ENCODE measurements at regions not wholly inside any gene's neighbourhood (a gene's known extent, or its start where the extent isn't known, plus 50 kb on each side); places are given as distances from the start of the nearest gene placed in this dataset.

DNA sequence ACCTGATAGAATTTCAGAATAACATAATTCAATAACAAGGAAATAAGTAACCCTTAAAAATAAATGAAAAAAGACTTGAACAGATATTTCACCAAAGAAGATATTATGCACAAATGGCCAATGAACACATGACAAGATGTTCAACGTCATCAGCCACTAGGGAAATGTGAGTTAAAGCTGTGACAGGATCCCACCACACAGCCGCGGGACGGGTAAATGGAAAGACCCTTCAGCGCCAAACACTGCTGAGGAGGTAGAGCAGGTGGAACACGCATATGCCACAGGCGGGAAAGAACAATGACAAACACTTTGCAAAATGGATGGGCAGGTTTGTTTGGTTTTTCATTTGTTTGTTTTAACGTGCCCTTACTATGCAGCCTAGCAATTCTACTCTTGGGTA, 86.1 kb upstream of the RNF32 start:
- intact Hi-C loops (cut with DNase I), result no loop called here
- FAIRE-seq (no peak), DNase-seq (no peak)
- TF ChIP-seq, protein P1, sequence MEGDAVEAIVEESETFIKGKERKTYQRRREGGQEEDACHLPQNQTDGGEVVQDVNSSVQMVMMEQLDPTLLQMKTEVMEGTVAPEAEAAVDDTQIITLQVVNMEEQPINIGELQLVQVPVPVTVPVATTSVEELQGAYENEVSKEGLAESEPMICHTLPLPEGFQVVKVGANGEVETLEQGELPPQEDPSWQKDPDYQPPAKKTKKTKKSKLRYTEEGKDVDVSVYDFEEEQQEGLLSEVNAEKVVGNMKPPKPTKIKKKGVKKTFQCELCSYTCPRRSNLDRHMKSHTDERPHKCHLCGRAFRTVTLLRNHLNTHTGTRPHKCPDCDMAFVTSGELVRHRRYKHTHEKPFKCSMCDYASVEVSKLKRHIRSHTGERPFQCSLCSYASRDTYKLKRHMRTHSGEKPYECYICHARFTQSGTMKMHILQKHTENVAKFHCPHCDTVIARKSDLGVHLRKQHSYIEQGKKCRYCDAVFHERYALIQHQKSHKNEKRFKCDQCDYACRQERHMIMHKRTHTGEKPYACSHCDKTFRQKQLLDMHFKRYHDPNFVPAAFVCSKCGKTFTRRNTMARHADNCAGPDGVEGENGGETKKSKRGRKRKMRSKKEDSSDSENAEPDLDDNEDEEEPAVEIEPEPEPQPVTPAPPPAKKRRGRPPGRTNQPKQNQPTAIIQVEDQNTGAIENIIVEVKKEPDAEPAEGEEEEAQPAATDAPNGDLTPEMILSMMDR (IDR thresholded peaks at IDR 0.05; ENCODE audit: borderline replicate concordance, extremely low read depth, insufficient read depth), result no peak
- no peaks in the 10 kb centered on the region for H3K4me1 ChIP-seq (ENCODE audit: control insufficient read depth in 2 of 3, insufficient read depth in 2 of 3, low read depth in 1 of 3, low read length in 3 of 3)
- H3K27ac ChIP-seq (ENCODE audit: low read depth in 2 of 2, low read length in 2 of 2), result no peak overlapping the region
- H3K4me3 ChIP-seq (ENCODE audit: low read length in 3 of 3), result no peak overlapping the region
- no peak overlapping the region for H3K9ac ChIP-seq (ENCODE audit: low read length in 3 of 3)
- no peaks in the 10 kb centered on the region for H3K9me3 ChIP-seq (ENCODE audit: control insufficient read depth in 2 of 3, insufficient read depth in 1 of 3, low read length in 3 of 3)
- no peaks in the 10 kb centered on the region for H3K27me3 ChIP-seq (ENCODE audit: control insufficient read depth, insufficient read depth, low read length)
- H3K36me3 ChIP-seq (ENCODE audit: control insufficient read depth in 2 of 3, insufficient read depth in 3 of 3, low read length in 3 of 3), result no peaks in the 10 kb centered on the region

GRCh38 chr7:156549636-156550035, 90.9 kb upstream of the RNF32 start:
- no peaks in the 10 kb centered on the region for H3K9me3 ChIP-seq (ENCODE audit: control insufficient read depth in 2 of 3, insufficient read depth in 1 of 3, low read length in 3 of 3)
- H3K36me3 ChIP-seq (ENCODE audit: control insufficient read depth in 2 of 3, insufficient read depth in 3 of 3, low read length in 3 of 3), result no peaks in the 10 kb centered on the region
- no peak overlapping the region for H3K4me3 ChIP-seq (ENCODE audit: low read length in 3 of 3)
- TF ChIP-seq, protein P1 (IDR thresholded peaks at IDR 0.05; ENCODE audit: borderline replicate concordance, extremely low read depth, insufficient read depth), result no peak
- no peak overlapping the region for H3K27ac ChIP-seq (ENCODE audit: low read depth in 2 of 2, low read length in 2 of 2)
- no peaks in the 10 kb centered on the region for H3K27me3 ChIP-seq (ENCODE audit: control insufficient read depth, insufficient read depth, low read length)
- no peak for DNase-seq
- H3K9ac ChIP-seq (ENCODE audit: low read length in 3 of 3), result no peak overlapping the region
- FAIRE-seq, result no peak
- no peaks in the 10 kb centered on the region for H3K4me1 ChIP-seq (ENCODE audit: control insufficient read depth in 2 of 3, insufficient read depth in 2 of 3, low read depth in 1 of 3, low read length in 3 of 3)
- intact Hi-C loops (cut with DNase I), result no loop called here

- Histone ChIP-seq H3K4me1 (ENCODE audit: control insufficient read depth in 2 of 3, insufficient read depth in 2 of 3, low read depth in 1 of 3, low read length in 3 of 3) (no peaks in the 10 kb centered on the region), H3K36me3 (ENCODE audit: control insufficient read depth in 2 of 3, insufficient read depth in 3 of 3, low read length in 3 of 3) (no peaks in the 10 kb centered on the region), H3K9me3 (ENCODE audit: control insufficient read depth in 2 of 3, insufficient read depth in 1 of 3, low read length in 3 of 3) (no peaks in the 10 kb centered on the region), H3K27ac (ENCODE audit: low read depth in 2 of 2, low read length in 2 of 2) (no peak overlapping the region), H3K4me3 (ENCODE audit: low read length in 3 of 3) (no peak overlapping the region), H3K9ac (ENCODE audit: low read length in 3 of 3) (no peak overlapping the region), H3K27me3 (ENCODE audit: control insufficient read depth, insufficient read depth, low read length) (no peaks in the 10 kb centered on the region)
- no peak for DNase-seq
- FAIRE-seq, result no peak
- TF ChIP-seq, protein P1 (IDR thresholded peaks at IDR 0.05; ENCODE audit: borderline replicate concordance, extremely low read depth, insufficient read depth), result no peak
- intact Hi-C loops (cut with DNase I), result no loop called here
Observed at GRCh38 chr7:156547884-156548561, 92.6 kb upstream of the RNF32 start.

- intact Hi-C loops (cut with DNase I), result no loop called here
- no peak overlapping the region for H3K9ac ChIP-seq (ENCODE audit: low read length in 3 of 3)
Observed at GRCh38 chr7:156545979-156546378, 94.6 kb upstream of the RNF32 start.

More at GRCh38 chr7:156545979-156546378, 94.6 kb upstream of the RNF32 start:
- FAIRE-seq (no peak), DNase-seq (no peak)
- H3K27ac ChIP-seq (ENCODE audit: low read depth in 2 of 2, low read length in 2 of 2), result no peak overlapping the region
- H3K36me3 ChIP-seq (ENCODE audit: control insufficient read depth in 2 of 3, insufficient read depth in 3 of 3, low read length in 3 of 3), result no peaks in the 10 kb centered on the region
- no peaks in the 10 kb centered on the region for H3K4me1 ChIP-seq (ENCODE audit: control insufficient read depth in 2 of 3, insufficient read depth in 2 of 3, low read depth in 1 of 3, low read length in 3 of 3)
- H3K9me3 ChIP-seq (ENCODE audit: control insufficient read depth in 2 of 3, insufficient read depth in 1 of 3, low read length in 3 of 3), result no peaks in the 10 kb centered on the region
- H3K4me3 ChIP-seq (ENCODE audit: low read length in 3 of 3), result no peak overlapping the region
- no peaks in the 10 kb centered on the region for H3K27me3 ChIP-seq (ENCODE audit: control insufficient read depth, insufficient read depth, low read length)
- TF ChIP-seq, protein P1 (IDR thresholded peaks at IDR 0.05; ENCODE audit: borderline replicate concordance, extremely low read depth, insufficient read depth), result no peak

All from kidney (tissue), 13 donors.